Endodermal cell (in vitro differentiated cells): ENCODE measurements at regions not wholly inside any gene's neighbourhood (a gene's known extent, or its start where the extent isn't known, plus 50 kb on each side); places are given as distances from the start of the nearest gene placed in this dataset.

ENCODE experiments used
- DNase-seq: peaks from one replicate; pipeline ENCODE4 v3.0.0-alpha.2; 2017
- H3K27ac ChIP-seq: 2 replicates; pipeline ENCODE4 v1.5.1; 2013; ENCODE audit warnings: mild to moderate bottlenecking, low read depth, low read length, moderate library complexity
- H3K27me3 ChIP-seq: 2 replicates; pipeline ENCODE4 v1.6.1; 2013; ENCODE audit warnings: mild to moderate bottlenecking, low read length, moderate library complexity; ENCODE audit not compliant: insufficient read depth, control insufficient read depth, poor library complexity, severe bottlenecking
- H3K36me3 ChIP-seq: 2 replicates; pipeline ENCODE4 v1.7.0; 2013; ENCODE audit warnings: mild to moderate bottlenecking, low read length, moderate library complexity; ENCODE audit not compliant: control insufficient read depth, insufficient read depth
- H3K4me1 ChIP-seq: one replicate; pipeline ENCODE4 v1.7.0; 2013; ENCODE audit warnings: low read length; ENCODE audit not compliant: control insufficient read depth, insufficient read depth
- H3K4me3 ChIP-seq: 2 replicates; pipeline ENCODE4 v1.5.1; 2013; ENCODE audit warnings: mild to moderate bottlenecking, low read length, moderate library complexity
- H3K9ac ChIP-seq: 2 replicates; pipeline ENCODE4 v1.6.1; 2013; ENCODE audit warnings: mild to moderate bottlenecking, low read length, moderate library complexity; ENCODE audit not compliant: poor library complexity, severe bottlenecking; ENCODE audit errors: extremely low read depth
- H3K9me3 ChIP-seq: 2 replicates; pipeline ENCODE4 v1.6.1; 2013; ENCODE audit warnings: mild to moderate bottlenecking, low read length, moderate library complexity; ENCODE audit not compliant: control insufficient read depth
- H3K27ac Mint-ChIP-seq: 2 replicates; pipeline ENCODE4 v1.8.0; 2020; ENCODE audit warnings: mixed read lengths
- H3K27me3 Mint-ChIP-seq: 2 replicates; pipeline ENCODE4 v1.8.0; 2021; ENCODE audit warnings: mild to moderate bottlenecking, mixed read lengths; ENCODE audit not compliant: insufficient read depth
- H3K36me3 Mint-ChIP-seq: 2 replicates; pipeline ENCODE4 v1.8.0; 2020; ENCODE audit warnings: low read depth, mixed read lengths
- H3K4me1 Mint-ChIP-seq: 2 replicates; pipeline ENCODE4 v1.8.0; 2020; ENCODE audit warnings: mixed read lengths
- H3K4me3 Mint-ChIP-seq: 2 replicates; pipeline ENCODE4 v1.8.0; 2020; ENCODE audit warnings: mild to moderate bottlenecking, moderate library complexity, mixed read lengths
- H3K9me3 Mint-ChIP-seq: 2 replicates; pipeline ENCODE4 v1.8.0; 2020; ENCODE audit warnings: mild to moderate bottlenecking, mixed read lengths
- WGBS, 2 experiments: methylation state at CpG; one replicate each; pipeline versions ENCODE4 v1.1.5 to v1.1.7; 2013; ENCODE audit warnings: missing lambda C conversion rate in 2 of 2, mixed read lengths in 1 of 2; ENCODE audit not compliant: insufficient coverage in 1 of 2, insufficient read length in 1 of 2; 5-methylcytosine and 5-hydroxymethylcytosine counted together
- TF ChIP-seq, protein P1 (sequence below): fragments of 200-600 bp; sonication (generic); conservative IDR thresholded peaks from 2 replicates; pipeline ENCODE4 v1.5.0; 2021; ENCODE audit warnings: antibody characterized with exemption, mild to moderate bottlenecking

DNA sequence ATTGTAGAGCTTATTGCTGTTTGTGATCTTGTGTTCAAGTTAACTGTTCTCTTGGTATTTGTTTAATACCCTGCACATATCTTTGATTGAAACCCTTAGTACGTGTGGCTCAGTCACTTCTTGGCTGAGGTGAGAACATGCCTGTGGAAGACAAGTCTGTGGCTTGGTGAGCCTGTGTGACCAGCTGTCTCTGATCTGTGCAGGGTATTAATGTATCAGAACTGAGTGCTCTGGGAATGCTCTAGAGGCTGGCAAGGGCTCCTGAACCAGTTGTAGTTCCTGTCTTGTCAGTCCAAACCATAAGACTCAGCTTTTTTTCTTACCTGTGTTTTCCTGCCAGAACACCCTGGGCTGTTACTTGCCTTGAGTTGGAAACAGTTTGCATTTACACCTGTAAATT, 52.4 kb upstream of the EPHA4 start:
- H3K9me3 Mint-ChIP-seq = no peaks in the 10 kb centered on the region
- no peak for DNase-seq
- H3K27me3 ChIP-seq = no peaks in the 10 kb centered on the region
- no peak overlapping the region for H3K4me3 ChIP-seq
- no peaks in the 10 kb centered on the region for H3K36me3 Mint-ChIP-seq
- H3K4me3 Mint-ChIP-seq = no peak overlapping the region
- H3K9me3 ChIP-seq = no peaks in the 10 kb centered on the region
- no peak overlapping the region for H3K27ac ChIP-seq
- no peaks in the 10 kb centered on the region for H3K36me3 ChIP-seq
- TF ChIP-seq, protein P1, sequence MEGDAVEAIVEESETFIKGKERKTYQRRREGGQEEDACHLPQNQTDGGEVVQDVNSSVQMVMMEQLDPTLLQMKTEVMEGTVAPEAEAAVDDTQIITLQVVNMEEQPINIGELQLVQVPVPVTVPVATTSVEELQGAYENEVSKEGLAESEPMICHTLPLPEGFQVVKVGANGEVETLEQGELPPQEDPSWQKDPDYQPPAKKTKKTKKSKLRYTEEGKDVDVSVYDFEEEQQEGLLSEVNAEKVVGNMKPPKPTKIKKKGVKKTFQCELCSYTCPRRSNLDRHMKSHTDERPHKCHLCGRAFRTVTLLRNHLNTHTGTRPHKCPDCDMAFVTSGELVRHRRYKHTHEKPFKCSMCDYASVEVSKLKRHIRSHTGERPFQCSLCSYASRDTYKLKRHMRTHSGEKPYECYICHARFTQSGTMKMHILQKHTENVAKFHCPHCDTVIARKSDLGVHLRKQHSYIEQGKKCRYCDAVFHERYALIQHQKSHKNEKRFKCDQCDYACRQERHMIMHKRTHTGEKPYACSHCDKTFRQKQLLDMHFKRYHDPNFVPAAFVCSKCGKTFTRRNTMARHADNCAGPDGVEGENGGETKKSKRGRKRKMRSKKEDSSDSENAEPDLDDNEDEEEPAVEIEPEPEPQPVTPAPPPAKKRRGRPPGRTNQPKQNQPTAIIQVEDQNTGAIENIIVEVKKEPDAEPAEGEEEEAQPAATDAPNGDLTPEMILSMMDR = no peak
- WGBS, 2 experiments = 88% methylated on average over 1 of the region's 1 CpG; no CpG with 5 or more reads in 1 of the 2 experiments
- H3K27me3 Mint-ChIP-seq = no peaks in the 10 kb centered on the region
- no peak overlapping the region for H3K9ac ChIP-seq
- no peak overlapping the region for H3K27ac Mint-ChIP-seq
- peaks cover 7% of the 10 kb centered on the region for H3K4me1 ChIP-seq
- H3K4me1 Mint-ChIP-seq = peaks cover 12% of the 10 kb centered on the region
